GM13976 (cell line): ENCODE measurements at regions not wholly inside any gene's neighbourhood (a gene's known extent, or its start where the extent isn't known, plus 50 kb on each side); places are given as distances from the start of the nearest gene placed in this dataset.

Experiments used
- DNase-seq: peaks from one replicate; pipeline ENCODE4 v3.0.0; 2012; ENCODE audit warnings: low spot score
- in situ Hi-C: fragments of 300-500 bp; cut with MboI; formaldehyde crosslinking; loops from one replicate; pipeline ENCODE4 v1.12.0; 2022; ENCODE audit warnings: low sequenced_read_pairs, mixed read lengths, inconsistent platforms; ENCODE audit not compliant: unreplicated experiment
- TF ChIP-seq, protein P1 (sequence below): IDR thresholded peaks from 2 replicates; pipeline ENCODE4 v1.5.1; 2012; ENCODE audit warnings: borderline replicate concordance, mild to moderate bottlenecking; ENCODE audit not compliant: insufficient read depth; ENCODE audit errors: extremely low read depth, missing control alignments, control extremely low read depth

DNA sequence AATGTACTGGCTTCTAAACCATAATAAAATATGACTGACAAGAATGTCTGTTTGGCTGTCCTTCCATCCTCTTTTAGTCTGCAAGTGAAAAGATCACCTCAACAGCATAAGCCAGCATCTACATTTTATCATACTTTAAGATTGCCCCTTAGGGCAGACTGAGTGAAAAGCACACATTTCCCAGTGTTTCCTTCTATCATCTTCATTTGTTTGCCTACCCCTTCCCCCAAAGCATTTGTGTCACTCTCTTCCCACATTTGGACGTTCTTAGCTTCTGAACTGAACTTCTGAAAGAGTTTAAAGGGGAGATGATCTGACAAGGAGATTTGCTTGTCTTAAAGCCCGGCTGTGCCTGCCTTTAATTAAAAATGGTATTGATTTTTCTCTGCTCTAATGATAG is 322.2 kb downstream of the SPATA17 start:
- TF ChIP-seq, protein P1, sequence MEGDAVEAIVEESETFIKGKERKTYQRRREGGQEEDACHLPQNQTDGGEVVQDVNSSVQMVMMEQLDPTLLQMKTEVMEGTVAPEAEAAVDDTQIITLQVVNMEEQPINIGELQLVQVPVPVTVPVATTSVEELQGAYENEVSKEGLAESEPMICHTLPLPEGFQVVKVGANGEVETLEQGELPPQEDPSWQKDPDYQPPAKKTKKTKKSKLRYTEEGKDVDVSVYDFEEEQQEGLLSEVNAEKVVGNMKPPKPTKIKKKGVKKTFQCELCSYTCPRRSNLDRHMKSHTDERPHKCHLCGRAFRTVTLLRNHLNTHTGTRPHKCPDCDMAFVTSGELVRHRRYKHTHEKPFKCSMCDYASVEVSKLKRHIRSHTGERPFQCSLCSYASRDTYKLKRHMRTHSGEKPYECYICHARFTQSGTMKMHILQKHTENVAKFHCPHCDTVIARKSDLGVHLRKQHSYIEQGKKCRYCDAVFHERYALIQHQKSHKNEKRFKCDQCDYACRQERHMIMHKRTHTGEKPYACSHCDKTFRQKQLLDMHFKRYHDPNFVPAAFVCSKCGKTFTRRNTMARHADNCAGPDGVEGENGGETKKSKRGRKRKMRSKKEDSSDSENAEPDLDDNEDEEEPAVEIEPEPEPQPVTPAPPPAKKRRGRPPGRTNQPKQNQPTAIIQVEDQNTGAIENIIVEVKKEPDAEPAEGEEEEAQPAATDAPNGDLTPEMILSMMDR = no peak
- no peak for DNase-seq
- in situ Hi-C loops = no loop called here

DNA sequence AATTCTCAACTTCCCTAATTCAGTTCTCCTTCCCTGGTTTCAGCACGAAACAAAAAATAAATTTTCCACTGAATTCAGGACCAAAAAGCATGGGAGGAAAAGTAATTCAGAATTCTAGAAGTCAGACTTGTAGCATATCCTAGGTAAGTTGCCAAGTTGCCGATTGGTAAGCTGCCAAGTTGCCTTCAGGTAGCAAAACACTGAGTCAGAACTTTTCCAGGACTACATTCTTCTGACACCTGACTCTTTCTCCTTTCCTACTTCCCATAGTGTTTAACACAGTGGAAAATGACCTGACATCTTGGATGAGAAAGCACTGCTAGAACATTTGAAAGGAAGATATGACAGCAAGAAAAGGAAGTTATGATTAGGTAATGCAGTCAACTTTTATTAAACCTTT is 322.8 kb downstream of the SPATA17 start:
- DNase-seq = no peak
- in situ Hi-C loops = no loop called here
- TF ChIP-seq, protein P1 = no peak

DNA sequence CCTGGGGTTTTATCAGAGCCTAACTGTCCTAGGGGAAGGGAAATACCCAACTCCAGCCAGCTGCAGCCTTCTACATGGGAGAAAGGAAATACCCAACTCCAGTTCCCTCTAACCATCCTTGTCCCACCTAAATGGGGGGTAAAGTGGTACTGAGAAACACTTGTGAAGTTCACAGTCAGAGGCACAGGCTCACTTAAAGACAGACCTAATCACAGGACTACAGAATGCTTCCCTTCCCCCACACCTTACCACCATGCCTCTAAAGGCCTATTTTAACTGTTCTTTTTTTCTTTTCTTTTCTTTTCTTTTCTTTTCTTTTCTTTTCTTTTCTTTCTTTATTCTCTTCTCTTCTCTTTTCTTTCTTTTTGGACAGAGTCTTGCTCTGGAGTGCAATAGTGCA is 324.6 kb downstream of the SPATA17 start:
- TF ChIP-seq, protein P1 = no peak
- in situ Hi-C loops = no loop called here

DNA sequence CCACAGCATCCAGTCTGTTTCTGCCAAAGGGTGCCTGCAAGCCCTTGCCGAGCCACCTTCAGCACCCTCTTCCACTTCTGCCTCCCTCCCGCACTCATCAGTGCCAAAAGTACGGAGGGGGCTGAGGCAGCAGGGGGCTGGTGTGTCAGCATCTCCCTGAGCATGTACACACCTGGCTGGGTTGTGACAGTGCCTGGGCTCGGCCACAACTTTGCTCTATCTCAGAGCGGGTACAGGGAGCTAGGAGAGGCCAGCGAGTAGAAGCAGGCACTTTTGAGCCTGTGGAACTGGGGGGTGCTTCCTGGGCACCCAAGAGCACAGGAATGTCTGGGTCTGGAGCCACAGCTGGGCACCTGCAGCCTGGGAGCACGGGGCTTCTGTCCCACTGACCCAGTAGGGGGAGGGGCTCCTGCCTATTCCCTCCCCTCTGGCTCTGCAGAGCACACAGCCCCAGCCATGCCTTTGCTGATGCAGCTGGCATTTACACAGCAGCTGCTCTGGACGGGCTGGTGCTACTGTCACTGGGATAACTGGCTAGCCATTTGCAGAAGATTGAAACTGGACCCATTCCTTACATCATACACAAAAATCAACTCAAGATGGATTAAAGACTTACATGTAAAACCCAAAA is 319.8 kb upstream of the RRP15 start:
- TF ChIP-seq, protein P1 = no peak
- no peak for DNase-seq
- in situ Hi-C loops = no loop called here

More for the DNA sequence above, 324.6 kb downstream of the SPATA17 start:
- no peak for DNase-seq

DNA sequence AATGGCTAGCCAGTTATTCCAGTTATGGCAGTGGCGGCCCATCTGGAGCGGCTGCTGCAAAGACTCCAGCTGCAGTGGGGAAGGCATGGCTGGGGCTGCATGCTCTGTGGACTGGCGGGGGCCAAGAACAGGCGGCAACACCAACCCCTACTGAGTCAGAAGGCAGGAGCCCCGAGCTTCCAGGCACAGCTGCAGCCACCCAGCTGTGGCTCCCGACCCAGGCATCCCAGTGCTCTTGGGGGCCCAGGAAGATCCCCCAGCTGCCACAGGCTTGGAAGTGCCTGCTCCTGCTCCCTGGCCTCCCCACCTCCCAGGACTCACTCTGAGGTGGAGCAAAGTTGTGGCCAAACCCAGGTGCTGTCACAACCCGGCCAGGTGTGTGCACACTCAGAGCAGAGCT is 317.0 kb upstream of the RRP15 start:
- TF ChIP-seq, protein P1 = no peak
- in situ Hi-C loops = no loop called here
- DNase-seq = no peak

DNA sequence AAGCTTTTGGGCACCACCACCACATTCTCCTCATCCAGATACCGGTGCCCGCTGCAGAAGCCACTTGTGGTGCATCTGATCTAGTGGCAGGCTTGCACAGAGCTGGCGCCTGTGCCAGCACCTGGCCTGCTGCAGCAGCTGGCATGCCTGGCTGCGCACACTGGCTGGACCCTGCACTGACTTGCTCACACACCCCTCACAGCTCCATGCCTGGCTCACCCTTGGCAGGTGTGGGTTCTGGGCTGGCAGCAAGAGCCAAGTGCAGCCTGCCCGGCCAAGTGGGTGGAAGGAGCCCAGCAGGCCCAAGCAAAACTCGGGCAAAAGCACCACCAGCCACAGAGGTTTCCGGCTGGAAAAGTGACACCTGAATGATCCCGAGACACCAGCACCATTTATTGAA is 315.7 kb upstream of the RRP15 start:
- in situ Hi-C loops = no loop called here
- DNase-seq = no peak
- TF ChIP-seq, protein P1 = no peak

DNA sequence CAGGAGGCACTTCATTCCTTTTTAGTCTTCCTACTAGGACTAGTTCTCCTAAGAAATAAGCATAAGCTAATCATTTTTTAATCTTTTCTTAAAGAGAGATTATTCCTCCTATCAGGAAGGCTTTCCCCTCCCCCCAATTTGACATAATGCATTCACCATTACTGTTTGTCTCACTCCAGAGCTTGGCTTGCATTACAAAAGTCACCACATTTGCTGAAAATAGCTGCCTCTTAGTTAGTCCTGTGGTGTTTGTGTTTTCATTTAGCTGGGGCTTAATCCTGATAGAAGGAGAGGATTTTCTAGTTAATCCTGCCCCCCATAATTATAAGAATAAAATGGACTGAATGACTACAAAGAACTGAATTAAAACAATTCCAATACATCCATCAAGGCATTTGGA is 307.1 kb upstream of the RRP15 start:
- TF ChIP-seq, protein P1 = no peak
- in situ Hi-C loops = no loop called here
- DNase-seq = no peak
